ENCODE measurements at regions not wholly inside any gene's neighbourhood (a gene's known extent, or its start where the extent isn't known, plus 50 kb on each side); places are given as distances from the start of the nearest gene placed in this dataset.

DNA sequence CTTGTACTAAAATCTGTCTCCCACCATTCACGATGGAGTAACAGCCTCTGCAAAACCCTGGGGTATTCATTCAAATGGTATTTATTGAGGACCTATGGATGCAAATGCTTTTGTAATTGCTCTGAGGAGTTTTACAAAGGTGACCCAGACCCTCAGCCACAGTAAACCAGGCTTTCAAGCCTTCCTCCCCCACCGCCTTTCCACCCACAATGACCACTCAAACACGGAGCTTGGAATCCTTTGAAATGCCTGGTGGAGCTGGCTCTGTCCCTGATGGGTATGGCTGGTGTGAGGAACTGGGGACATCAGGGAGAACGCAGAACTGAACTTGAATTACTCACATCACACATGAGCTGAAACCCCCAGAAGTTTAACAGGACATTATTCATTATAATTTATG, 246.4 kb downstream of the CDH26 start:
- no peak for DNase-seq (ENCODE audit: low read depth)
- H3K4me3 ChIP-seq (ENCODE audit: low read depth, low read length): no peak overlapping the region
- TF ChIP-seq, protein P1, sequence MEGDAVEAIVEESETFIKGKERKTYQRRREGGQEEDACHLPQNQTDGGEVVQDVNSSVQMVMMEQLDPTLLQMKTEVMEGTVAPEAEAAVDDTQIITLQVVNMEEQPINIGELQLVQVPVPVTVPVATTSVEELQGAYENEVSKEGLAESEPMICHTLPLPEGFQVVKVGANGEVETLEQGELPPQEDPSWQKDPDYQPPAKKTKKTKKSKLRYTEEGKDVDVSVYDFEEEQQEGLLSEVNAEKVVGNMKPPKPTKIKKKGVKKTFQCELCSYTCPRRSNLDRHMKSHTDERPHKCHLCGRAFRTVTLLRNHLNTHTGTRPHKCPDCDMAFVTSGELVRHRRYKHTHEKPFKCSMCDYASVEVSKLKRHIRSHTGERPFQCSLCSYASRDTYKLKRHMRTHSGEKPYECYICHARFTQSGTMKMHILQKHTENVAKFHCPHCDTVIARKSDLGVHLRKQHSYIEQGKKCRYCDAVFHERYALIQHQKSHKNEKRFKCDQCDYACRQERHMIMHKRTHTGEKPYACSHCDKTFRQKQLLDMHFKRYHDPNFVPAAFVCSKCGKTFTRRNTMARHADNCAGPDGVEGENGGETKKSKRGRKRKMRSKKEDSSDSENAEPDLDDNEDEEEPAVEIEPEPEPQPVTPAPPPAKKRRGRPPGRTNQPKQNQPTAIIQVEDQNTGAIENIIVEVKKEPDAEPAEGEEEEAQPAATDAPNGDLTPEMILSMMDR (IDR thresholded peaks at IDR 0.05; ENCODE audit: control insufficient read depth, extremely low read depth, insufficient read depth): no peak

DNA sequence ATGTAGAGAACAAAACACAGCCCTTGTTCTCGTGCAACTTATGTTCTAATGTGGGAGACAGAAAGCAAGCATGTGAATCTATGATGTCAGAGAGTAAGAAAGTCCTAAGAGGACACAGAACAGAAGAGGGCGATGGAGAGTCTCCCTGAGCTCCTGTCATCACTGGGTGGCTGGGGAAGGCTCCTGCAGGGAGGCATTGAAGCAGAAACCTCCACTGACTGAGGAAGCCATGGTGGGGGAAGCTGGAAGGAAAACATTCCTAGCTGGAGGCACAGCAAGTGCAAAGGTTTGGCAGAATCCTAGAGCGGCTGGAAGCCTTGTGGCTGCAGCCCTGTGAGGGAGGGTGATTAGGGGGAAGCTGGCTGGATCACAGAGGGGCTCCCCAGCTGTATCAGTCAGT, 248.0 kb downstream of the CDH26 start:
- peak; percentile 8 for DNase-seq (ENCODE audit: low read depth)
- TF ChIP-seq, protein P1 (IDR thresholded peaks at IDR 0.05; ENCODE audit: control insufficient read depth, extremely low read depth, insufficient read depth): peak; percentile 46; the same call in 1 of the 2 replicates
- H3K4me3 ChIP-seq (ENCODE audit: low read depth, low read length): no peak overlapping the region

DNA sequence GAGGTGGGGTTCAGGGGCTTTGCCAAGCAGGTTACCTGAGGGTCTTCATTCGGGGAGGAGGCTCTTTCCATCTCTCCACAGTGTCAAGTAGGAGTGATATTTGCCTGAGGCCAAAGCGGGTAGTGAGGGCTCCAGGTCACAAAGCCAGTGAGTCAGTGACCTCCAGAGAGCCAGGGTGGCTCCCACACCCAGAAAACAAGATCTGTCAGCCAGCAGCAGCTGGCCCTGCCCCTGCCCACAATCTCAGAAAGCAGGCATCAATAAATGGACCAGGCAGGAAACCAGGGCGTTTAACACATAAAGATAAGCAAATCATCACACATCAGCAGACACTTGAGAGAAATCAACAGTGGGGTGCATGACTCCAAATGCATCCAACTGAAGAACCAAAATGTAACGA, 250.8 kb downstream of the CDH26 start:
- TF ChIP-seq, protein P1 (IDR thresholded peaks at IDR 0.05; ENCODE audit: control insufficient read depth, extremely low read depth, insufficient read depth): no peak
- no peak for DNase-seq (ENCODE audit: low read depth)
- H3K4me3 ChIP-seq (ENCODE audit: low read depth, low read length): no peak overlapping the region

DNA sequence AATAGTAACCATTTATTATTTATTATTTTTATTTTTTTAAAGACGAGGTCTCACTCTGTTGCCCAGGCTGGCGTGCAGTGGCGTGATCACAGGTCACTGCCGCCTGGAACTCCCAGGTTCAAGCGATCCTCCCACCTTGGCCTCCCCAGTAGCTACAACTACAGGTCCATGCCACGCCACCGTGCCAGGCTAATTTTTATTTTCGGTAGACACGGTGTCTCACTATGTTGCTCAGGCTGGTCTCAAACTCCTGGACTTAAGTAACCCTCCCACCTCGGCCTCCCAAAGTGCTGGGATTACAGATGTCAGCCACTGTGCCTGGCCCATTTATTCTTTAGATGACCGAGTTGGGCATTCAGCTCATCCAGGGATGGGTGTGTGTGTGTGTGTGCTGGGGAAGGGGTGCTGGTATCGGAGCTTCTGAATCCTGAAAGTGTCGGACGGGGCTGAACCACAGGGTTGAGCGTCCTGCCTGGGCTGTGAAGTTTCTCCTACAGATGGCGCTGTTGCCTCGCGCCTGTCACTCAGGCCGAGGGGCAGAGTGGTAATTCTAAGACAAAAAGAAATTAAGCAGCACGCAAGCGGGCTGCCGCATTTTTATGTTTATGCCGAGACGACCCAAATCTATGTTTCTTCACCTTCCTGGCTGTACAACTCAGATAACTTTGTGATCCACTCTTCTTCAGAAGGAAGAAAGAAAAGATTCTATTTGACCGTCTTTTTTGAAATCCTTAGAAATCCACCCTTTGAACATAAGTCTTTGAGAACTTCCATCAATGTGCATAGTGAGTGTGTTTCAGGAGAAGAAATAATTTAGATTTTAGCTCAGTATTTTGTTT, 252.8 kb downstream of the CDH26 start:
- TF ChIP-seq, protein P1 (IDR thresholded peaks at IDR 0.05; ENCODE audit: control insufficient read depth, extremely low read depth, insufficient read depth): peak; percentile 95
- no peak overlapping the region for H3K4me3 ChIP-seq (ENCODE audit: low read depth, low read length)
- DNase-seq (ENCODE audit: low read depth): peak; percentile 7

DNA sequence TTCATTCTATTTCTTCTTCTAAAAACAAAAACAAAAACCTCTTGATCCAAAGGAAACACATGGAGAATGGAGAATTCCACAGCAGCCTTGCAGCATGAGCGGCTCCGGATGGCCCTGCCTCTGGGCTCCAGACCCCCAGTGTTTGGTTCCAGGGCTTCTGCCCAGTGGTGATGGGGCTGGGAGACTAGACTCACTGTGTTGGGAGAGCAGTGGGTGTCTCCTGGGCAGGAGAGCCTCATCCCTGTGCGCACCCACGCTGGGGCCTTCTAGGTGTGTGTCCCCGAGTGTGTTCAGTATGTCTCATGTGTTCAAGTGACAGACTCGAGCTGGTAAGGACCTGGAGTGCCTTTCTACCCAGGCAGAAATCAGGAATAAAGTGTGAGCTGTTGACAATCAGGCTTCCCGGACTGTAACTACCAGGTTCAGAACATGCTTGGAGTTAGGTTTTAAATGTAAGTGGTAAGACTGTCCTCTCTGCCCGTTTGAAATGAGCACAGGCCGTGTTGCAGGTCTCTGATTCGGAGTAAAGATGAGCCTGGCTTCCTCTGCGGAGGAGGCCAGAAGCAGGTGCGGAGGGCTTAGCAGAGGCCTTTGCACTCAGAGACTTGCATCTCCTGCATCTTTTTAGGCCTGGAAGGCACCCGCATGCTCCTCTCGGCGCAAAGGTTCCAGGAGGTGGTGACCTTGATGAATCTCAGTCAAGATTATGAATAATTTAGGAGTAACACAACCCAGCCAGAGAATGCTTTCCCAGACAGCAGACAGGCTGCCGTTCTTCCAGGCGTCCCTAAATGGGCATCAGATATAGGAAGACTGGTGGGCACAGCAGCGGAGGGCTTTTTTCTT, 253.6 kb downstream of the CDH26 start:
- TF ChIP-seq, protein P1 (IDR thresholded peaks at IDR 0.05; ENCODE audit: control insufficient read depth, extremely low read depth, insufficient read depth): no peak

DNA sequence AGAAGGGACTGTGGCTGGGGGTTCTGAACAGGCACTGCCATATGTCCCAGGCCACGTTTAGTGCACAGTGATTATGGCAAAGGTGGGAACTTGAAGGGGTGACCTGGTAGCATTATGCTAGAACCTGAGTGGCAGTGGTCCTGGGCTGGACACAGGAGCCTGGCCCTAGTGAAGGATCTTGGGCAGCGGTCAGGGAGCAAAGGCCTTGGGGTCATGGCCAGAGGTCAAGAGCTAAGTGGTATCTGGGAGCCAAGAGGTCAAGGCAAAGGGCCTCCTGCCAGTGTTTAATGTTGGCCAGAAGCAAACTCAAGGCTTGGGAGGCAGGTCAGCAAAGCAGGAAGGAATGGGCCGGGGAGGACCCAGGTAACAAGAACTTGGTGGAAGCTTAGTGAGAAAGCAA, 254.5 kb downstream of the CDH26 start:
- no peak for DNase-seq (ENCODE audit: low read depth)
- no peak overlapping the region for H3K4me3 ChIP-seq (ENCODE audit: low read depth, low read length)
- TF ChIP-seq, protein P1 (IDR thresholded peaks at IDR 0.05; ENCODE audit: control insufficient read depth, extremely low read depth, insufficient read depth): no peak

More for the DNA sequence above, 253.6 kb downstream of the CDH26 start:
- DNase-seq (ENCODE audit: low read depth): no peak
- H3K4me3 ChIP-seq (ENCODE audit: low read depth, low read length): no peak overlapping the region
